Liver (tissue), 3 donors: ENCODE measurements at regions not wholly inside any gene's neighbourhood (a gene's known extent, or its start where the extent isn't known, plus 50 kb on each side); places are given as distances from the start of the nearest gene placed in this dataset.

Source experiments
- TAF1 ChIP-seq: conservative IDR thresholded peaks from 2 replicates; pipeline ENCODE4 v1.6.1; 2016; ENCODE audit warnings: antibody characterized with exemption, mild to moderate bottlenecking
- TF ChIP-seq, protein P1 (sequence below): fragments of 150-350 bp; IDR thresholded peaks from 2 replicates; pipeline ENCODE4 v1.5.1; 2017; ENCODE audit warnings: improper control_type of control experiment, low read depth, low read length; ENCODE audit not compliant: missing input control
- donor health status: healthy.
- donor health status: healthy.

DNA sequence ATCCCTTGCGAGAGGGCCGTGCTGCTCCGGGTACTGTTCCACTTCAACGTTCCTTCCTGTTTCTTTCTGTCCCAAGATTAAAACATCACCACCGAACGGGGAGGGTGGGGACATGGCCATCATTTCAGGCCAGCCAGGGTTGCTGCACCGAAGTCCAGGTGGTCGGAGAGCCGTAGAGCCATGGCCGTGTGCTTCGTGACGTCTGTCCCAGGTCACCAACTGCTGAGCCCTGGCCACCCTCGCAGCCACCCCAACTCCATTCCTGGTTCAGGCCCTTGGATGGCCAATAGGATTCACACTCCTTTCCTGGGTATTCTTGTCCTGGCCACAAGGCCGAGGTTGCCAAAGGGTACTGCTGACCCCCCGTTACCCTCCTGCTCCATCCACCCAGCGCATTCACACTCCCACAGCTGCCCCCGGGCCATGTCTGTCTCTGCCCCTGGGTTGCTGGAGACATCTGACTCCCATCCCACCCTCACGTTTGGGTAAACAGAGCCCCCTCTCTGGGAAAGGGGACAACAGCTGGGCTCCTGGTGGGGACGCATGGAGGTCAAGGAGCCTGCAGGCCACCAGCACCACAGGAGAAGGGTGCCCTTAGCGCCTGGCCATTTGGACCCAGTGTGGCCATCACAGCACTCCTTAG is 103.2 kb downstream of the HMX1 start:
- TF ChIP-seq, protein P1, sequence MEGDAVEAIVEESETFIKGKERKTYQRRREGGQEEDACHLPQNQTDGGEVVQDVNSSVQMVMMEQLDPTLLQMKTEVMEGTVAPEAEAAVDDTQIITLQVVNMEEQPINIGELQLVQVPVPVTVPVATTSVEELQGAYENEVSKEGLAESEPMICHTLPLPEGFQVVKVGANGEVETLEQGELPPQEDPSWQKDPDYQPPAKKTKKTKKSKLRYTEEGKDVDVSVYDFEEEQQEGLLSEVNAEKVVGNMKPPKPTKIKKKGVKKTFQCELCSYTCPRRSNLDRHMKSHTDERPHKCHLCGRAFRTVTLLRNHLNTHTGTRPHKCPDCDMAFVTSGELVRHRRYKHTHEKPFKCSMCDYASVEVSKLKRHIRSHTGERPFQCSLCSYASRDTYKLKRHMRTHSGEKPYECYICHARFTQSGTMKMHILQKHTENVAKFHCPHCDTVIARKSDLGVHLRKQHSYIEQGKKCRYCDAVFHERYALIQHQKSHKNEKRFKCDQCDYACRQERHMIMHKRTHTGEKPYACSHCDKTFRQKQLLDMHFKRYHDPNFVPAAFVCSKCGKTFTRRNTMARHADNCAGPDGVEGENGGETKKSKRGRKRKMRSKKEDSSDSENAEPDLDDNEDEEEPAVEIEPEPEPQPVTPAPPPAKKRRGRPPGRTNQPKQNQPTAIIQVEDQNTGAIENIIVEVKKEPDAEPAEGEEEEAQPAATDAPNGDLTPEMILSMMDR, result no peak
- no peak for TF ChIP-seq TAF1
